ENCODE measurements at regions not wholly inside any gene's neighbourhood (a gene's known extent, or its start where the extent isn't known, plus 50 kb on each side); places are given as distances from the start of the nearest gene placed in this dataset.

DNA sequence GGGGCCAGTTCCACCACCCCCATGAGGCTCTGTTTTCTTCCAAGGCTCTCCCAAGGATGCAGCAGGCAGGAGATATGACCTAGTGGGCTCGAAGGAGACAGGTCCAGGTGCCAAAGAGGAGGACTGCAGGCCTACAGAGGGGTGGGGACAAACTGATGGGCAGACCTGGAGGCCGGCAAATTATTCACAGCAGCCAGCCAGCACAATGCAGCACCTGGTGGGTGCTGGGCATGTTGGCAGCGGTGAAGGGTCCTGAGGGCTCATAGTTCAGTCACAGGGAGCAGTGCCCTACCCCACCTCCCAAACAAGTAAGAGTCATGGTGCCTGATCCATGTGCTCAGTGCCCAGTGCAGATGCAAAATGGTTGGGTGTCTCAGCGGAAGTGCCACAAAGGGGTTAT lies 171.7 kb downstream of the ABHD5 start:
- TF ChIP-seq, protein P1, sequence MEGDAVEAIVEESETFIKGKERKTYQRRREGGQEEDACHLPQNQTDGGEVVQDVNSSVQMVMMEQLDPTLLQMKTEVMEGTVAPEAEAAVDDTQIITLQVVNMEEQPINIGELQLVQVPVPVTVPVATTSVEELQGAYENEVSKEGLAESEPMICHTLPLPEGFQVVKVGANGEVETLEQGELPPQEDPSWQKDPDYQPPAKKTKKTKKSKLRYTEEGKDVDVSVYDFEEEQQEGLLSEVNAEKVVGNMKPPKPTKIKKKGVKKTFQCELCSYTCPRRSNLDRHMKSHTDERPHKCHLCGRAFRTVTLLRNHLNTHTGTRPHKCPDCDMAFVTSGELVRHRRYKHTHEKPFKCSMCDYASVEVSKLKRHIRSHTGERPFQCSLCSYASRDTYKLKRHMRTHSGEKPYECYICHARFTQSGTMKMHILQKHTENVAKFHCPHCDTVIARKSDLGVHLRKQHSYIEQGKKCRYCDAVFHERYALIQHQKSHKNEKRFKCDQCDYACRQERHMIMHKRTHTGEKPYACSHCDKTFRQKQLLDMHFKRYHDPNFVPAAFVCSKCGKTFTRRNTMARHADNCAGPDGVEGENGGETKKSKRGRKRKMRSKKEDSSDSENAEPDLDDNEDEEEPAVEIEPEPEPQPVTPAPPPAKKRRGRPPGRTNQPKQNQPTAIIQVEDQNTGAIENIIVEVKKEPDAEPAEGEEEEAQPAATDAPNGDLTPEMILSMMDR (IDR thresholded peaks at IDR 0.05) = no peak
- TF ChIP-seq POLR2A (IDR thresholded peaks at IDR 0.05) = no peak
